A549 (cell line): ENCODE measurements at regions not wholly inside any gene's neighbourhood (a gene's known extent, or its start where the extent isn't known, plus 50 kb on each side); places are given as distances from the start of the nearest gene placed in this dataset.

Experiments
- CHD2 ChIP-seq: fragments of 150-350 bp; IDR thresholded peaks from 2 replicates; pipeline ENCODE4 v1.6.1; 2014; ENCODE audit warnings: low read length; ENCODE audit not compliant: partially characterized antibody
- CTCF ChIP-seq: fragments of >200 bp; sonication (Bioruptor Twin); formaldehyde crosslinking; IDR thresholded peaks from 3 replicates; pipeline ENCODE4 v1.5.1; 2016
- ESRRA ChIP-seq: fragments of 150-350 bp; IDR thresholded peaks from 2 replicates; pipeline ENCODE4 v1.6.1; 2014; ENCODE audit warnings: mild to moderate bottlenecking, low read length, borderline replicate concordance
- HDAC2 ChIP-seq: fragments of 200-600 bp; sonication (generic); IDR thresholded peaks from 2 replicates; pipeline ENCODE4 v1.6.1; 2016
- HMGXB4 ChIP-seq: fragments of 250-450 bp; sonication (Bioruptor Pico); IDR thresholded peaks from 2 replicates; pipeline ENCODE4 v1.5.0; 2021; ENCODE audit warnings: mild to moderate bottlenecking, moderate library complexity, borderline replicate concordance
- NPAS2 ChIP-seq: fragments of 250-450 bp; sonication (Bioruptor Pico); IDR thresholded peaks from 2 replicates; pipeline ENCODE4 v1.8.0; 2022; ENCODE audit warnings: mild to moderate bottlenecking, moderate library complexity, borderline replicate concordance
- PHF8 ChIP-seq: fragments of 200-600 bp; sonication (generic); IDR thresholded peaks from 2 replicates; pipeline ENCODE4 v1.6.1; 2016; ENCODE audit warnings: low read depth, mild to moderate bottlenecking, antibody characterized with exemption, moderate library complexity, borderline replicate concordance
- POLR2A ChIP-seq: IDR thresholded peaks from 2 replicates; pipeline ENCODE4 v1.6.1; 2012; ENCODE audit warnings: mild to moderate bottlenecking, low read length
- RCOR1 ChIP-seq: fragments of 150-350 bp; IDR thresholded peaks from 2 replicates; pipeline ENCODE4 v1.6.1; 2014; ENCODE audit warnings: antibody characterized with exemption, low read length, low read depth
- TF ChIP-seq, protein P1 (sequence below): IDR thresholded peaks from 2 replicates; pipeline ENCODE4 v1.6.1; 2012

- TF ChIP-seq, protein P1, sequence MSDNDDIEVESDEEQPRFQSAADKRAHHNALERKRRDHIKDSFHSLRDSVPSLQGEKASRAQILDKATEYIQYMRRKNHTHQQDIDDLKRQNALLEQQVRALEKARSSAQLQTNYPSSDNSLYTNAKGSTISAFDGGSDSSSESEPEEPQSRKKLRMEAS = no peak
- no peak for TF ChIP-seq CTCF
- no peak for TF ChIP-seq HMGXB4
- TF ChIP-seq ESRRA = no peak
- TF ChIP-seq POLR2A = no peak
- no peak for TF ChIP-seq CHD2
- TF ChIP-seq PHF8 = no peak
- TF ChIP-seq HDAC2 = no peak
- no peak for TF ChIP-seq NPAS2 (CRISPR knock-in tag)
- TF ChIP-seq RCOR1 = no peak
Observed at GRCh38 chr5:124372457-124372856, 374.0 kb downstream of the ZNF608 start.
